Chondrocyte (in vitro differentiated cells): ENCODE measurements at regions not wholly inside any gene's neighbourhood (a gene's known extent, or its start where the extent isn't known, plus 50 kb on each side); places are given as distances from the start of the nearest gene placed in this dataset.

ENCODE experiments used
- DNase-seq: peaks from one replicate; pipeline ENCODE4 v3.0.0; 2021; ENCODE audit warnings: mixed read lengths, low spot score
- H3K27ac Mint-ChIP-seq: one replicate; pipeline ENCODE4 v1.8.0; 2021; ENCODE audit warnings: mild to moderate bottlenecking, moderate library complexity, mixed read lengths; ENCODE audit not compliant: unreplicated experiment
- H3K27me3 Mint-ChIP-seq: 2 replicates; pipeline ENCODE4 v1.8.0; 2021; ENCODE audit warnings: low read depth, mixed read lengths
- H3K36me3 Mint-ChIP-seq: 2 replicates; pipeline ENCODE4 v1.8.0; 2021; ENCODE audit warnings: low read depth, mixed read lengths
- H3K4me1 Mint-ChIP-seq: 2 replicates; pipeline ENCODE4 v1.8.0; 2021; ENCODE audit warnings: low read depth, mild to moderate bottlenecking, mixed read lengths
- H3K4me3 Mint-ChIP-seq: one replicate; pipeline ENCODE4 v1.8.0; 2021; ENCODE audit warnings: mild to moderate bottlenecking, moderate library complexity, mixed read lengths; ENCODE audit not compliant: unreplicated experiment
- H3K9me3 Mint-ChIP-seq: 2 replicates; pipeline ENCODE4 v1.8.0; 2021; ENCODE audit warnings: low read depth, mixed read lengths
- TF ChIP-seq, protein P1 (sequence below): fragments of 200-600 bp; sonication (generic); IDR thresholded peaks from 2 replicates; pipeline ENCODE4 v1.5.0; 2021; ENCODE audit warnings: antibody characterized with exemption, mild to moderate bottlenecking, moderate library complexity

GRCh38 chr3:24622138-24622537 lies 127.5 kb upstream of the THRB start:
- peaks cover 3% of the 10 kb centered on the region for H3K4me1 Mint-ChIP-seq
- peaks cover 3% of the 10 kb centered on the region for H3K9me3 Mint-ChIP-seq
- no peak overlapping the region for H3K27ac Mint-ChIP-seq
- DNase-seq, result no peak
- H3K36me3 Mint-ChIP-seq, result no peaks in the 10 kb centered on the region
- H3K4me3 Mint-ChIP-seq, result no peak overlapping the region
- no peaks in the 10 kb centered on the region for H3K27me3 Mint-ChIP-seq
- TF ChIP-seq, protein P1, sequence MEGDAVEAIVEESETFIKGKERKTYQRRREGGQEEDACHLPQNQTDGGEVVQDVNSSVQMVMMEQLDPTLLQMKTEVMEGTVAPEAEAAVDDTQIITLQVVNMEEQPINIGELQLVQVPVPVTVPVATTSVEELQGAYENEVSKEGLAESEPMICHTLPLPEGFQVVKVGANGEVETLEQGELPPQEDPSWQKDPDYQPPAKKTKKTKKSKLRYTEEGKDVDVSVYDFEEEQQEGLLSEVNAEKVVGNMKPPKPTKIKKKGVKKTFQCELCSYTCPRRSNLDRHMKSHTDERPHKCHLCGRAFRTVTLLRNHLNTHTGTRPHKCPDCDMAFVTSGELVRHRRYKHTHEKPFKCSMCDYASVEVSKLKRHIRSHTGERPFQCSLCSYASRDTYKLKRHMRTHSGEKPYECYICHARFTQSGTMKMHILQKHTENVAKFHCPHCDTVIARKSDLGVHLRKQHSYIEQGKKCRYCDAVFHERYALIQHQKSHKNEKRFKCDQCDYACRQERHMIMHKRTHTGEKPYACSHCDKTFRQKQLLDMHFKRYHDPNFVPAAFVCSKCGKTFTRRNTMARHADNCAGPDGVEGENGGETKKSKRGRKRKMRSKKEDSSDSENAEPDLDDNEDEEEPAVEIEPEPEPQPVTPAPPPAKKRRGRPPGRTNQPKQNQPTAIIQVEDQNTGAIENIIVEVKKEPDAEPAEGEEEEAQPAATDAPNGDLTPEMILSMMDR, result no peak

GRCh38 chr3:24622696-24623225 lies 128.1 kb upstream of the THRB start:
- no peak for DNase-seq
- peaks cover 3% of the 10 kb centered on the region for H3K9me3 Mint-ChIP-seq
- H3K36me3 Mint-ChIP-seq, result no peaks in the 10 kb centered on the region
- TF ChIP-seq, protein P1, result no peak
- H3K27ac Mint-ChIP-seq, result no peak overlapping the region
- H3K4me3 Mint-ChIP-seq, result no peak overlapping the region
- no peaks in the 10 kb centered on the region for H3K27me3 Mint-ChIP-seq
- H3K4me1 Mint-ChIP-seq, result peaks cover 3% of the 10 kb centered on the region

GRCh38 chr3:24623657-24624056 lies 129.0 kb upstream of the THRB start:
- Mint-ChIP-seq H3K4me1 (peaks cover 3% of the 10 kb centered on the region), H3K4me3 (no peak overlapping the region), H3K27me3 (no peaks in the 10 kb centered on the region), H3K9me3 (peaks cover 3% of the 10 kb centered on the region), H3K27ac (no peak overlapping the region), H3K36me3 (no peaks in the 10 kb centered on the region)
- TF ChIP-seq, protein P1, result no peak
- DNase-seq, result no peak

- H3K9me3 Mint-ChIP-seq, result peaks cover 3% of the 10 kb centered on the region
- no peaks in the 10 kb centered on the region for H3K36me3 Mint-ChIP-seq
- H3K27me3 Mint-ChIP-seq, result no peaks in the 10 kb centered on the region
- no peak overlapping the region for H3K27ac Mint-ChIP-seq
- peaks cover 3% of the 10 kb centered on the region for H3K4me1 Mint-ChIP-seq
- no peak for DNase-seq
- H3K4me3 Mint-ChIP-seq, result no peak overlapping the region
- TF ChIP-seq, protein P1, result no peak
Observed at GRCh38 chr3:24624938-24625681, 130.5 kb upstream of the THRB start.

DNA sequence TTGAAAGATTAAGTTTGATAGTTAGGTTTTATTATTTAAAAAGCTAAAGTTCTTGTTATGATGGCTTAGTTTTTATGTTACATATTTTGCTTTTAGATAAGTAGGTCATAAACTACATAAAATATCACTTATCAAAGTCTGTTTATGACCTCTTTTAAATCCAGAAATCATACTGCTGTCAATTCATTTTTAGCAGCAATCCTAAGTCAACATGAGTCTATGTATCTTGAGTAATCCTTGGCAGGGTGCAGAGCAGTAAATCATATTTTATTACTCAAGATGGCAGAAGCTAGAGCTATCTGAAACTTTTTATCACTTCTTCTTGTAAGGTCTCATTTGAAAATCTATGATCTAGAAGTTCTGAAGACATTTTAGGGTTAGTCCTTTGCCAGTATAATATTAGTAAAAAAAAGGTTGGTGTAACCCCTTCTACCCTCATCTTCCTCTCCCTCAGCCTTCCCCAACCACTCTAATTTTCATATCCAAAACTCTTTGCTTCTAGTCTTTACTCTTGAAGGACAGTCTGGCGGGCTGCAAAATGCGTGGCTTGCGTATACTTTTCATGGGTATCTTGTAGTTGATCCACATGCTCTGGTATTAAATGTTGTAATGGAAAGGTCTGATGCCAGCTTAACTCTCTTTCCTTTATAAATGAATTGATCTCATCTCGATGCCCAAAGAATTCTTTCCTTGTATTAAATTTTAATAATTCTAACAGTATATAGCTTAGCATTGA lies 134.0 kb upstream of the THRB start:
- peaks cover 1% of the 10 kb centered on the region for H3K4me1 Mint-ChIP-seq

More for the DNA sequence above, 134.0 kb upstream of the THRB start:
- H3K27ac Mint-ChIP-seq, result no peak overlapping the region
- TF ChIP-seq, protein P1, result no peak
- H3K27me3 Mint-ChIP-seq, result no peaks in the 10 kb centered on the region
- H3K4me3 Mint-ChIP-seq, result no peak overlapping the region
- H3K36me3 Mint-ChIP-seq, result no peaks in the 10 kb centered on the region
- peaks cover 3% of the 10 kb centered on the region for H3K9me3 Mint-ChIP-seq
- no peak for DNase-seq
